NCI-H82 treated with DMSO at 0.1 percent for 48 hours (cell line): ENCODE measurements at regions not wholly inside any gene's neighbourhood (a gene's known extent, or its start where the extent isn't known, plus 50 kb on each side); places are given as distances from the start of the nearest gene placed in this dataset.
"Not testable (repeated sequence)": the region's sequence is repeated elsewhere in the genome, so short reads cannot be mapped to it uniquely, and the experiment has no call there.

Experiments used
- DNase-seq: peaks from one replicate; lab custom pipeline; 2025; ENCODE audit not compliant: unreplicated experiment; lab: John Stamatoyannopoulos, UW

DNA sequence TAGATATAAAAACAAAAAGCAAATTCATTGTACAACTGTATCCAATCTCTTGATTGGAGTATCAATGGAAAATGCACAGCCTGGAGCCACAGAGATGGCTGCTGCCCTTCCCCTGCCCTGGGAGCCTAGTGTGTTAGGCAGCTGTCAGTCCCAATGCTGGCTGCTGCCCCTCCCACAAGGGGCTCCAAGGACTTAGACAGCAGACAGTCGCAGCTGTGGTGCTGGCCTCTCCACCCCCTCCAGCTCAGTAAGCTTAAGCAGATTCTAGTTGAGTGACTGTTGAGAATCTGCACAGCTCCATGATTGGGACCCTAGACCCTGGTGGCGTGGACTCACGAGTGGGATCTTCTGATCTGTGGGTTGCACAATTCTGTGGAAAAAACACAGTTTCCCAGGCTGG, 1511.2 kb downstream of the FAM181B start:
- DNase-seq: peak; percentile 19

DNA sequence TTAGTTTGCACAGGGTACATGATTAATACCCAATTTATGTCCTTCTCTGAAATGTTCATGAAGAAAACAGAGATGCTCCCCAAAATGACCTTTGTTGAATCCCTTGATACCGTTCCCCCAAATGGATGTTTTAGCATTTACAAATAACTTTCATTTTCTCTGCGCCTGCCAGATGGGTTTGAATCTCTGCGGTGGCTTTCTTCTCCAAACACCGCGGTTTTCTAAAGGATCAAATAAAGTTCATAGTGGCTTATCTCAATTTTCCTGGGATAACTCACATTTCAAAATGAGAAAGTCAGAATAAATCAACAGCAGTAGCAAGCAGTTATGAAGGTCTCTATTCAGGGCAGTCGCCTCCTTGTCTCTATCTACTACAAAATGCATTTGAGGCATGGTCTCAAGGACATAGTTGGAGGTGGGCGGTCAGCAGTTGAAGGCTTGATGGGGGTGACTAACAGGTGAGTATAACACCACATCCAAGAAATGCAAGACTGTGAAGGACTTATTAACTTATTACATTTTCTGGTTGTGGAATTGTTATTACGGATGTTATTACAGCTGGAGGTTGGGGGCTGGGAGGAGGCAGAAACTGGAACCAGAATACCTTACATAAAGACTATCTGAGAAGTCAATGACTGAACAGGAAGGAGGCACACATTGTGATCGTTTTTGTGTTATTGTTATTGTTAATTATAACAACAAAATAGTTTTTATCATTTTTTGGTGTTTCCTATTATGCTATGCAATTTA, 1513.3 kb downstream of the FAM181B start:
- no peak for DNase-seq

DNA sequence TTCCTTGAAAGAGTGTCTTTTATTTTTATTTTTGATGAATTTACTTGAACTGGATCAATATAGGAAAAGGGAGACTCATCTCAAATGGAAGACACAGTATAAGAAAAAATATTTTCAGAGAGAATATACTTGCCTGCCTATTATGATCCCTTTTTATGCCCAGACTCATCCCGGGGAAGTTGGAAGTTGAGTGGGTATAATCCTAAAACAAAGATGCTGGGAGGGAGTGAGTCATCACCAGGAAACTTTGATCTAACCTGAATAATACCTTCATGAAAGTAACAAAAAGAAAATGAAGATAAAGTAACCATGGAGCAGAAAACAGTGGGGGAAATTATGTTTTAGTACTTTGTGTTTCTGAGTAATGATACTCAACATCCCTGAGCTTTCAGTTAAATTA, 1514.0 kb downstream of the FAM181B start:
- no peak for DNase-seq

DNA sequence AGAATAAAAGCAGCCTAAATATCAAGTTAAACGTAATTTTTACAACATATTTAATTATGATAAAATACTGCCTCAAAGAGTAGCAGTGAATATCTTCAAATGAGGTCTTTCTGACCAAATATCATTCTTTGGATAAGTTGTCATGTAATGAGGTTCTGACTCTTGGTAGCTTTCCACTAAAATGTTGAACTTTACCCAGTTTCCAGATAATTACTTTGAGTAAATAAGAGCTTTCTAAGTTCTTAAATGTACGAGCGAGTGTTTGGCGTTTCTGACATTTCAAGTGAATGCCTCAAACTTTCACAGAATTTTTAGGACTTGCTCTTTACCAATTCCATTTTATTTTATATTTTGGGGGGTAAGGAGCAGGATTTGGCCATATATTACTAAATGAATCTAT, 1515.2 kb downstream of the FAM181B start:
- no peak for DNase-seq

DNA sequence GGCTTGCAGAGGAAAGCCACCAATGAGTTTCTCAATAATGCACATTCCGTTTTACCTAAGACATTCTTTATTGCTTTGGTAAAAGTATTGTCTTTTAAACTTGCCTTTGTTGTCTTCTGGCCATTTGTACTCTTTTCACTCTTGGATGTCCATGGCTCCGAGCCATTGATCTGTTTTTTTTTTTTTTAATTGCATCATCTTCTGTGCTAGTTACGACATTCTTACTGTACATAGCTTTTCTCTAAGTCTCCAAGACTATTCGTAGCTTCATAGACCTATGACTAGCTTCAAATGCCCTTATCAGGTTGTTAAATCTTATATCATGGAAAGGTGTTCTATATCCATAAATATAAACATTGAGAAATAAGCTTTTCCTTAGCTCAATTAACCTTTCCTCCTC, 1522.6 kb downstream of the FAM181B start:
- no peak for DNase-seq

DNA sequence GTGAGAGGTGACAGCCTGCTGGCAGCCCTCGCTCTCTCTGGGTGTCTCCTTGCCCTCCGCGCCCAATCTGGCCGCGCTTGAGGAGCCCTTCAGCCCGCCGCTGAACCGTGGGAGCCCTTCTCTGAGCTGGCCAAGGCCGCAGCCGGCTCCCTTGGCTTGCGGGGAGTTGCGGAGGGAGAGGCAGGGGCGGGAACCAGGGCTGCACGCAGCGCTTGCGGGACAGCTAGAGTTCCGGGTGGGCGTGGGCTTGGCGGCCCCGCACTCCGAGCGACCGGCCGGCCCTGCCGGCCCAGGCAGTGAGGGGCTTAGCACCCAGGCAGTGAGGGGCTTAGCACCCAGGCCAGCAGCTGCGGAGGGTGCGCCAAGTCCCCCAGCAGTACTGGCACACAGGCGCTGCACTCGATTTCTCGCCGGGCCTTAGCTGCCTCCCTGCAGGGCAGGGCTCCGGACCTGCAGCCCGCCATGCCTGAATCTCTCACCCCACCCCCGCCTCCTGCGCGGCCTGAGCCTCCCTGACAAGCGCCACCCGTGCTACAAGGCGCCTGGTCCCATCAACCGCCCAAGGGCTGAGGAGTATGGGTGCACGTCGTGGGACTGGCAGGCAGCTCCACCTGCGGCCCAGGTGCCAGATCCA, 1526.1 kb downstream of the FAM181B start:
- DNase-seq: no peak

DNA sequence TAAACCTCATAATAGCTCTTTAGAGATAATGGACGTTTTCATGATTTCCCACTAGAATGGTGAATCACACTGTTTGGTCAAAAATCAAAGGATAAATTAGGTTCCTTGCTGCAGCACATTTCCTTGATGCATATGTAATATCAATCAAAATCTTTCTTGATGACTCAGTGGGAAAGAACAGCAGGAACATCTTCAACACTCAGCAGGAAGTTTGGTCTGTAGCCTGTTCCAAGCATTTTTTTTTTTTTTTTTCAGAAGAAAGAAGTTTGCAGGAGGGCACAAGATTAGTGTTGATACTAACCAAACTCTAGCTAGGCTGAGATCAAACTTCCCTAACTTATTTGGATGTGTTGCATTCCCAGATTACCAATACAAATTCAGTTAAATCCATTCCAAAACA, 1529.8 kb downstream of the FAM181B start:
- DNase-seq: no peak

DNA sequence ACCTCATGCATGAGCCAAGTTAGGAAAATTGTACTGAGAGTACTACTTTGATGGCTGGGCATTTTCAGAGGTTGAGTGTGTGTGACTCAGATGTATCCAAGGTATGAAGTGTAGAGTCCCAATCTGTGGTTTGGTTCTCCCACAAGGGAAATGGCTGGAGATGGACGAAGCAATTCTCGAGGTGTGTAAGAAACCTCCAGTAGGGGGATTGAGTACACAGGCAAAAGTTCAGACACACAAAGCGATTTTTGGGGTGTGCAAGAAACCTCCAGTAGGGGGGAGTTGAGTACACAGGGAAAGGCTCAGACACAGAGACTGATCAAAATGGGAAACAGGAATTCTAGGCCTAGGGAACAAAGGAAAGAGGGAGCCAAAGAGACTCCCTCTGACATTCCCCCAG, 1536.3 kb downstream of the FAM181B start:
- no peak for DNase-seq

DNA sequence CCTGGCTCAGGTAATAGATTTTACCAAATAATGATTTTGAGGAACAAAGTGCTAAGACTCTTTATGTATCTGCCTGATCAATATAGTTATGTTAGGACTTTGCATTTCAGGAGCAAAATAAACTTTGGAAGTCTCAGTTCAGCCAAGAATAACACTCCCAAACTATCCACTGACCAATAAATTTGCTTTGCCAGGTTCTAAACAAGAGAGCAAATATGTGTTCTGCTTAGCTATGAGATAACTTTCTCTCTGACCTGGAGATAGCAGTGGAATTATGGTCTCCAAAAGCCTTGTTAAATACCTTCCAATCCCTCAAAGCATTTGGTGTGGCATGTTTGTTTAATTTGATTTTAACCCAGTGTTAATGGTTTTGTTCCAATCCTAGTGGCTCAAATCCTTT, 1541.1 kb downstream of the FAM181B start:
- DNase-seq: no peak

DNA sequence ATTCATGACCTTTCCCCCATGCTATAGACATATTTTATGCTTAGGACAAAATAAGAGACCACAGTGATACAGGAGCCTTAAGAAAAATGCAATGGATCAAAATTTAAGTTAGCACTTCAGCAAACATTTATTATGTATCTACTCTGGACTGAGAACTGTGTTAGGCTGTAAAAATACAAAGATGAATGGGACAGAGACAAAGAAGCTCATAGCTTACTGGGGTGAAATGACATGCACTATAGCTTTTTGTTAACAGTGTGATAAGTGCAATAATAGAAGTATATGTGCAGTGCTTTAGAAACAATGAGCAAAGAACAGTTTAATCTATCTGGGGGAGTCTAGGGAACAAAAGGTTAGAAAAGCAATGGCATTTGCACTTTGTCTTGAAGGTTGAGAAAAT, 1543.1 kb downstream of the FAM181B start:
- DNase-seq: no peak

DNA sequence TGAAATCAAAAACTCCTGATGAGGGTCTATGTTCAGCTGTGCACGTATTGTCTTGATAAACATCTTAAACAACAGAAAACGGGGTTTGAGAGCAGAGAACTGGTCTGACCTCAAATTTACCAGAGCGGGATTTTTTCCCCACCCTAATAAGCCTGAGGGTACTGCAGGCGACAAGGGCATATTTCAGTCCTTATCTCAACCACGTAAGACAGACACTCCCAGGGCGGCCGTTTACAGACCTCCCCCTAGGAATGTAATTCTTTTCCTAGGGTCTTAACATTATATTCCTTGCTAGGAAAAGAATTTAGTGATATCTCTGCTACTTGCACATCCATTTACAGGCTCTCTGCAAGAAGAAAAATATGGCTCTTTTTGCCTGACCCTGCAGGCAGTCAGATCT, 1546.6 kb downstream of the FAM181B start:
- not testable (repeated sequence) for DNase-seq

DNA sequence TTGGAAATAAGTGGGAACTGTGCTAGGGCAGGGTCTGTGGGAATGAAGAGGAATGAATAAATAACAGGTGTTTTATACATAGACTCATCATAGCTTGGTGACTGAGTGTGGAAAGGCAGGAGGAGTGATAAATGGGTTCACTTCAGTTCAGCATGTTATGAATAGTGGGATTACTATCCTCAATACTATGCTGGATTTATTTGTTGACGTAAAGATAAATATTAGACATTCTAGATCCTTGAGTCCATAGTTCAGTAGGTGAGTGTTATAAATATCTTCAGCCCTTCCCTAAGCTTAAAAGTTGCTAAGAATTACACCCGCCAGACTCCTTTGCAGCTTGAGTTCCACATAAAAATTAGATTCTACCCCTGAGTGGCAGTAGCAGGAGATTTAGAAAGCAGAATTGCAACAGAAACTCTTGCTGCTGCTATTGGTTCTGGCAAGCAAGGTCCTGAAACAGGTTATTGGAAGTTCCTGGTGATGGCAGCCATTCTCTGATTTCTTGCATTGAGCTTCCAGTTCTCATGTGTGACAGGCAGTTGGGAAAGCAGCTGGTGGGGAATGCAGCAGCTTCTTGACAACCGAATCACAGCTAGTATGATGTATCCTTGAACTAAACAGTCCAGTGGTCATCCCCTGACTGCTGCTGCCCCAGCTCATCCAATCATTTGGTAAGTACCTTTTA, 1558.9 kb downstream of the FAM181B start:
- DNase-seq: no peak

DNA sequence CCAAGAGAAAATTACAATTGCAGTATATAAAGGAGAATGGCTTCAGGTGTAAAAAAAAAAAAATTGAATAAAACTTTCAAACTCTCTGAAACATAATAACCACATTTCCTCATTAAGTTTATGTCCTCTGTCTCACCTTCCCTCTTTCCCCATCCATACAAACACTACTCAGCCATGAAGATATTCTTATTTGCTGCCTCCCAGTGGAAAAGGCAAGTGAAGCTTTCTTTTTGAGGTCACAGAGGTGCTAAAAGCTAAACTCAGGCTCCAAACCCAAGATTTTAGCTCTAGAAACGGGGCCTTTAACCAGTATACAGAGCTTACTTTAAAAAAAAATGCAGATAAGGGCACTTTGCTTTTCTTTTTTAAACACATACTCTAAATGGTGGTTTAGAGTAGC, 1568.5 kb downstream of the FAM181B start:
- DNase-seq: no peak

DNA sequence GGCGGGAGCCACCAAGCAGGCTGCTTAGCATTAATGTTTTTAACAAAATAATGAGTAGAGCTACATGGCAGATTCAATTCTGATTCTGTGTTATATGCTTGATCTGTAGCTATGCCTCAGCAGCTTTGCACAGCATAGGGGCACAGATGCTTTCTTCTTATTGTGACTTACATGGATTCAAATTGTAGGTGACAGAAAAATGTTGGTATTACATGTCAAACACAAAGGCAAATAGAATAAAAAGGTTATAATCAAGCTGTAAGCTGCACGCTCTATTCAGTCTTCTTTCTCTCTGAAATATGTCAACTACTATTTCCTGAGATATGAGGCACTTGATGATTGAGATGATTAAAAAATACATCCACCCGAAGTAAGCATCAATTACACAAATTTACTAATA, 1573.8 kb downstream of the FAM181B start:
- no peak for DNase-seq

DNA sequence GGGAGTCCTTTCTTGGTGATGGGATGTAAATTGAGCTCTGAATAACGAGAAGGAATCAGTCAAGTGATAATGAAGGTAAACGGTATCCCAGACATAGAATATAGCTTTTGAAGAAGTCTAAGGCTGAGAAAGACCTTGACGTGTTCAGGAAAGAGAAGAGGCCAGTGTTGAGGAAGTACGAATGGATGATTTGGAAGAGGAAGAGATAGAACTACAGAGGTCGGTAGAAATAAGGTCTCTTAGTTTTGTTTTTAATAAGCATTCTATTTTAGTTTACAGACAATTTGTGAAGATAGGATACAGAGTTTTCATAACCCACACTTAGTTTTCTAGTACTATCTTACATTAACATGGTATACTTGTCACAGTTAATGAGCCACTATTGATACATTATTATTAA, 1598.1 kb downstream of the FAM181B start:
- no peak for DNase-seq

DNA sequence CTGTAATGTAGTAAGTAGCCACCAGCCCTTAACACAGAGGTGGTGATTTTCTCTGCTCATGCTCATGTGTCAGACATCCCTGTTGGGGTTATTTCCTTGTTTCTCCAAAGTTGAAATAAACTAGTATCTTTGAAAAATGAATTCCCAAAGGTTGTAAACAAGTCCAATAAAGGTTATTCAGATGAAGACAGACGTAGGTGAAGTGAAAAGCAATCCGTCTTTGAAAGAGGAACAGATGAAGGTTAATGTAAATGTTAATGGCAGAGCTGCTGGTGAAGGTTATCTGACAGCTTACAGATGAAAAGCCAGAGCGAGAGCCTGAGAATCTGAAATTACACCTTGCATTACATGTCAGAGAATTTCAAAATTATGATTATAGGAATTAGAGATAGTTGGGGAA, 1604.0 kb downstream of the FAM181B start:
- DNase-seq: no peak

DNA sequence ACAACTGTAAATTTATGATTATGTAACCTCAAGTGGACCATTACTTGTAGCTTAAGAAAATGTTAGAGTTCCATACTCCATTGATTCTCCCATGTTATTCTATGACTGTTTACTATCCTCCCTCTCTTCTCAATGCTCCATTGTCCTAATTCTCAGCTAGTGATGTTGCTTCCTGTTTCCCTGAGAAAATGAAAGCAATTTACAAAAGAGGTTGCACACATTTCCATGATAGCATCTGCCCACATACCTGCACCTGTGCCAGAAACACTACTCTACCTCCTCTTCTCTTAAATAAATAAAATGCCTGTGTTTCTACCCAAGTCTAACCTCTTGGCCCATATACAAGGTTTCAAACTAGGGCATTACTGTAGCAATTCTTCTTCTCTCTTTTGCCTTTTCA, 1620.9 kb downstream of the FAM181B start:
- DNase-seq: no peak

DNA sequence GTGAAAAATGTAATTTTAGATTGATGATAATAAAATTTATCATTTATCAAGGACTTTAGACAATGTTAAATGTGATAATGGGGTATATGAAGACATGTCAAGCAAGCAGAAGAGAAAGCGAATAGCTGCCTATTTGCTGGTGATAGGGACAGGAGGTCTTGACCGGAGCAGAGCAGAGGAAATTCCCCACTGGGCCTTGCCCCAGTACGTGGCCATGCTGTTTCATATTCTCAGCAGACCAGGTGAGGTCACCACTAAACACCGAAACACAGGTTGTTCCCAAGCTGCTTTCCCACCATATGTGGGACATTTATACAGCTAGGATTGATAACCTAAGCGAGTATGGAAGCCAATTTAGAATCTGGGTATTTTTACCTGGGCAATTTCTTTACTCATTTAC, 1629.6 kb downstream of the FAM181B start:
- DNase-seq: no peak

DNA sequence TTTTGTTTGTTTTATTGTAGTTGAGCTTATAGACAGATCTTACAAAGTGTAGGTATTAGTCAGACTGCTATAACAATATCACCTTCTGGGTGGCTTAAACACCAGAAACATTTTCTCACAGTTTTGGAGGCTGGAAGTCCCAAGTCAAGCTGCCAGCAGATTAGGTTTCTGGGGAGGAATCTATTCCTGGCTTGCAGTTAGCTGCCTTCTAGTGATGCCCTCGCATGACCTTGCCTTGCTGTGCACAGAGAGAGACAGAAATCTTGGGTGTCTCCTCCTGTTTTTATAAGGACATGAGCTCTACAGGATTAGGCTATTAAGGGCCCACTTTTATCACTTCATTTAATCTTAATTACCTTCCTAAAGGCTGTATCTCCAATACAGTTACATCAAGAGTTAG, 1635.2 kb downstream of the FAM181B start:
- DNase-seq: peak; percentile 60

DNA sequence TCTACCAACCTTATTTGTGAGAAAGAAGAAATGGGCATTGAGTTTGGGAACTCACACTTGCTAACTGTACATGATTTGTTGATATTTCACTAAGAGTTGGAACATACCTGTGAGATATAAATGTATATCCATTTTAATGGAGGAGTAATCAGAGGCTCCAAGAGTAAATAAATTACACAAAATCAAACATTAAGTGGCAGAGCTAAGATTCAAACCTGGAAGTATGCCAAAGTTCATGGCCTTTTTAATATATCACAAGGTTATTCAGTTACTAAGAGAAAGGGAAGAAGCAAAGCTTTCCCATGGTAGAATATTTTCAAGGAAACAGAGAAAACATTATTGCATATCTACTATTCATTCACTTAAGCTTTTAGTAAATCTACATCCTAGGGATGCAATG, 1641.1 kb downstream of the FAM181B start:
- DNase-seq: no peak

DNA sequence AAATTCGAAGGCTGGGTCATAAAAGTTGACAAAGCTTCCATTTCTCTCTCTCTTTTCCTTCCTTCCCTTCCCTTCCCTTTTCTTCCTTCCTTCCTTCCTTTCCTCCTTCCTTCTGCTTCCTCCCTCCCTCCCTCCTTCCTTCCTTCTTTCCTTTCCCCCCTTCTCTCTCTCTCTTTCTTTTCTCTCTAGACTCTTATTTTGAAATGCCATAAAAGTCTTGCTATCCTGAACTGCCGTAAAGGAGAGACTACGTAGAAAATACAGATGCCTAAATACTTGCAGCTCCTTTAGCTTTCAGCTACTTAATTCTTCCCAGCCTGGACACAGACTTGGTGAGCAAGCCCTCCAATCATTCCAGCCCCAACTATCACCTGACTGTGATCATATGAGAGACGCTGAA, 1644.4 kb downstream of the FAM181B start:
- no peak for DNase-seq

DNA sequence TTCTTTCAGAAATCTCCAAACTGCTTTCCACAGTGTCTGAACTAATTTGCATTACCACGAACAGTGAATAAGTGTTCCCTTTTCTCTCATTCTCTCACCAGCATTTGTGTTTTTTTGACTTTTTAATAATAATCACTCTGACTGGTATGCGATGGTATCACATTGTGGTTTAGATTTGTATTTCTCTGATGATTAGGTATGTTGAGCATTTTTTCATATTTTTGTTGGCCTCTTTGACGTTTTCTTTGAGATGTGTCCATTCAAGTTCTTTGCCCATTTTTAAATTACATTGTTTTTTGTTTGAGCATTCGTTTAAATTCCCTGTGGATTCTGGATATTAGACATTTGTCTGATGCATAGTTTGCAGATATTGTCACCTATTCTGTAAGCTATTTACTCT, 1639.6 kb upstream of the TENM4 start:
- DNase-seq: no peak
